ENCODE measurements at regions not wholly inside any gene's neighbourhood (a gene's known extent, or its start where the extent isn't known, plus 50 kb on each side); places are given as distances from the start of the nearest gene placed in this dataset.

DNA sequence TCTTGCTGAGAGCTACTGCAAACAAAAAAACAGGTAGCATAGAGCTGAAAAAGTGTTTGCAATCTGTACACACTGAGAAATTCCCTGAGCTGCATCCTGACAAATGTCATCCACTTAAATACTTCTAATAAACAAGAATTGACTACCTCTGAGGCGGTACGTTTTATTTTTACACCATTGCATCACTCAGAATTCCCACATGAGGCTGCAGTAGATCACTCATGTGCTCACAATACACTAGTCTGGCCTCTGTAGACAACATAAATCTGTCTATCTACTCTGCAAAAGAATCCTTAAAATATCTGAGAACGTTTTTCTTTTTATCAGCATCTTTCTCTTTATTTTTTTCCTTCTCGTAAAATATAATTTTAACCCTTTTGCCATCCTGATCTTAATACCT, 661.4 kb downstream of the EPHA7 start:
- no peak overlapping the region for H3K4me3 ChIP-seq (ENCODE audit: low read depth, low read length)
- no peak for DNase-seq (ENCODE audit: low read depth)
- TF ChIP-seq, protein P1, sequence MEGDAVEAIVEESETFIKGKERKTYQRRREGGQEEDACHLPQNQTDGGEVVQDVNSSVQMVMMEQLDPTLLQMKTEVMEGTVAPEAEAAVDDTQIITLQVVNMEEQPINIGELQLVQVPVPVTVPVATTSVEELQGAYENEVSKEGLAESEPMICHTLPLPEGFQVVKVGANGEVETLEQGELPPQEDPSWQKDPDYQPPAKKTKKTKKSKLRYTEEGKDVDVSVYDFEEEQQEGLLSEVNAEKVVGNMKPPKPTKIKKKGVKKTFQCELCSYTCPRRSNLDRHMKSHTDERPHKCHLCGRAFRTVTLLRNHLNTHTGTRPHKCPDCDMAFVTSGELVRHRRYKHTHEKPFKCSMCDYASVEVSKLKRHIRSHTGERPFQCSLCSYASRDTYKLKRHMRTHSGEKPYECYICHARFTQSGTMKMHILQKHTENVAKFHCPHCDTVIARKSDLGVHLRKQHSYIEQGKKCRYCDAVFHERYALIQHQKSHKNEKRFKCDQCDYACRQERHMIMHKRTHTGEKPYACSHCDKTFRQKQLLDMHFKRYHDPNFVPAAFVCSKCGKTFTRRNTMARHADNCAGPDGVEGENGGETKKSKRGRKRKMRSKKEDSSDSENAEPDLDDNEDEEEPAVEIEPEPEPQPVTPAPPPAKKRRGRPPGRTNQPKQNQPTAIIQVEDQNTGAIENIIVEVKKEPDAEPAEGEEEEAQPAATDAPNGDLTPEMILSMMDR (IDR thresholded peaks at IDR 0.05; ENCODE audit: low read depth, low read length, missing control alignments), result no peak

DNA sequence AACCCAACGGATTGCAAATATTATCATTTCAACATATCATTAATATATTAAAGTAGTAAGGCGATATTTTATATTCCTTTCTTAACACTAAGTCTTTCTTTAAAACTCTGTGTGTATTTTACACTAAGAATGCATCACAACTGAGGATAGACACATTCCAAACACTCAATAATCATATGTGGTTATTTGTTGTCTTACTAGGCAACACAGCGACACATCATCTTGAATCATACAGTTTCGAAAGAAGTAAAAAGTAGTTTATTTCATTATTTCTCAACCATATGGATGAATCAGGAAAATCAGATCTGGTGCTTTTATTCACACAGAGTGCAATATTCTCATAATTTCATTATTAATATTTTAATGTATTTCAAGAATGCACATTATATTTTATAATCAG, 662.4 kb downstream of the EPHA7 start:
- H3K4me3 ChIP-seq (ENCODE audit: low read depth, low read length), result no peak overlapping the region
- TF ChIP-seq, protein P1 (IDR thresholded peaks at IDR 0.05; ENCODE audit: low read depth, low read length, missing control alignments), result no peak
- no peak for DNase-seq (ENCODE audit: low read depth)

DNA sequence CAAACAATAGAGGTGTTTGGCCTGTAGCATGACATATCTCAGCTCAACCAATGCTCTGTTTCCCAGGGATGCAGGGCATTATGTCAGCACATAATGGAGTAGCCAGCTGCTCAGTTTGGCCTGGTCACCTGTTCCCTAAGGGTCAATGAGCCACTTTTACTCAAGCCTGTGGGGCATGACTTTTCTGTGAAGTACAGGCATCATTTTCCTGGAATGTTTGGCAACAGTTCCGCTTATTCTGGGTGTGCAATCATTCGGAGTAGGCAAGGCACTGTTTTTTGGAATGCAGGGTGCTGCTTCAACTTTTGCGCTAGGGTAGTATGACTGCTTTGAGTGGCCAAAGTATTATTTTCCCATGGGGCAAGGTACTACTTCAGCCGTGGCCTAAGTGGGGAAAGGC, 665.4 kb downstream of the EPHA7 start:
- TF ChIP-seq, protein P1 (IDR thresholded peaks at IDR 0.05; ENCODE audit: low read depth, low read length, missing control alignments), result no peak
- no peak overlapping the region for H3K4me3 ChIP-seq (ENCODE audit: low read depth, low read length)
- DNase-seq (ENCODE audit: low read depth), result no peak

DNA sequence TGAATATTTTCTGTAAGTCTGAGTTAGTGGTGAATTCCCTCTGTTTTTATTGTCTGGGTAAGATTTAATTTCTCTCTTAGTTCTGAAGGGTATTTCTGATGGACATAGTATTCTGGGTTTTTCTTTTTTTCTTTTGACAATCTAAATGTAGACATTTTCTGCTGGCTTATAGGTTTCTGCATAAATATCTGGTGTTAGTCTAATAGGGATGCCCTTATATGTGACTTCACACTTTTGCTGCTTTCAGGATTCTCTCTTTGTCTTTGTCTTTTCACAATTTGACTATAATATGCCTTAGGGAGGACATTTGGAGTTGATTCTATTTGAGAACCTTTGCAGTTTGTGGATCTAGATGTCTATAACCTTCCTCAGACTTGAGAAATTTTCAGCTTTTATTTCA, 667.2 kb downstream of the EPHA7 start:
- TF ChIP-seq, protein P1 (IDR thresholded peaks at IDR 0.05; ENCODE audit: low read depth, low read length, missing control alignments), result no peak

DNA sequence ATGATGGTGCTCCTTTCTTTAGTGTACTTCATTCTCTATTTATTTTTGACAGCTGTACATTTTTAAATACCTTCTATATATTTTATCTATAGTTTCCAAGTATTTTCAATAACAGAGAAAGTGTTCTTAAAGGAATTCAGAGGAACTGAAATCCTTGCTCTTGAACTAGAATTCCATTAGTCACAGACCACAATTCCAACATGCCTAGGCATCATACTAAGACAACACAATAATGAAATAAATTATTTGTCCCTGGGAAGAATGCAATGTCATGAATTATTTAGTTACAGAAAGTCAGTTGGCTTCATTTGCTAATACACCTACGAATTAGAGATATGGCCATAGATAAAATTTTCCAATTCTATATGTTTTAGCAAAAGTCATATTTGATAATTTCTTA, 671.2 kb downstream of the EPHA7 start:
- H3K4me3 ChIP-seq (ENCODE audit: low read depth, low read length), result no peak overlapping the region
- no peak for DNase-seq (ENCODE audit: low read depth)
- TF ChIP-seq, protein P1 (IDR thresholded peaks at IDR 0.05; ENCODE audit: low read depth, low read length, missing control alignments), result no peak

More for the DNA sequence above, 667.2 kb downstream of the EPHA7 start:
- H3K4me3 ChIP-seq (ENCODE audit: low read depth, low read length), result no peak overlapping the region
- DNase-seq (ENCODE audit: low read depth), result no peak

DNA sequence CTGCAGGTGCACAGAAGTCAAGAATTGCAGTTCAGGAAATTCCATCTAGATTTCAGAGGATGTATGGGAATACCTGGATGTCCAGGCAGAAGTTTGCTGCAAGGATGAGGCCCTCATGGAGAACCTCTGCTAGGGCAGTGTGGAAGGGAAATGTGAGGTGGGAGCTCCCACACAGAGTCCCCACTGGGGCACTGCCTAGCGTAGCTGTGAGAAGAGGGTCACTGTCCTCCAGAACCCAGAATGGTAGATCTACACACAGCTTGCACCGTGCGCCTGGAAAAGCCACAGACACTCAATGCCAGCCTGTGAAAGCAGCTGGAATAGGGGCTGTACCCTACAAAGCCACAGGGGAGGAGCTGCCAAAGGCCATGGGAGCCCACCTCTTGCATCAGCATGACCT, 681.4 kb downstream of the EPHA7 start:
- no peak for DNase-seq (ENCODE audit: low read depth)
- TF ChIP-seq, protein P1 (IDR thresholded peaks at IDR 0.05; ENCODE audit: low read depth, low read length, missing control alignments), result no peak
- H3K4me3 ChIP-seq (ENCODE audit: low read depth, low read length), result no peak overlapping the region

DNA sequence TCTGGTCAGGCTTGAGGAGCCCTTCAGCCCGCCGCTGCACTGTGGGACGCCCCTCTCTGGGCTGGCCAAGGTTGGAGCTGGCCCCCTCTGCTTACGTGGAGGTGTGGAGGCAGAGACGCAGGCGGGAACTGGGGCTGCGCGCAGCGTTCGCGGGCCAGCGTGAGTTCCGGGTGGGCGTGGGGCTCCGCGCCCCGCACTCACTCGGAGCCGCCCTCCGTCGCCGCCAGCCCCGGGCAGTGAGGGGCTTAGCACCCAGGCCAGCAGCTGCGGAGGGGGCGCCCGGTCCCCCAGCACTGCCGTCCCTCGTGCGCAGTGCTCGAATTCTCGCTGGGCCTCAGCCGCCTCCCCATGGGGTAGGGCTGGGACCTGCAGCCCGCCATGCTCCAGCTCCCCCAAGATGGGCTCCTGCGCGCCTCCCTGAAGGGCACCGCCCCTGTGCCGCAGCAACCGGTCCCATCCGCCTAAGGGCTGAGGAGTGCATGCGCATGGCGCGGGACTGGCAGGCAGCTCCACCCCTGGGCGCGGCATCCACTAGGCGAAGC, 695.9 kb downstream of the EPHA7 start:
- no peak overlapping the region for H3K4me3 ChIP-seq (ENCODE audit: low read depth, low read length)
- DNase-seq (ENCODE audit: low read depth), result no peak
- TF ChIP-seq, protein P1 (IDR thresholded peaks at IDR 0.05; ENCODE audit: low read depth, low read length, missing control alignments), result no peak
